ENCODE measurements at regions not wholly inside any gene's neighbourhood (a gene's known extent, or its start where the extent isn't known, plus 50 kb on each side); places are given as distances from the start of the nearest gene placed in this dataset.
A peak's percentile ranks its signal among the peaks of the same experiment; 100 is the strongest.

DNA sequence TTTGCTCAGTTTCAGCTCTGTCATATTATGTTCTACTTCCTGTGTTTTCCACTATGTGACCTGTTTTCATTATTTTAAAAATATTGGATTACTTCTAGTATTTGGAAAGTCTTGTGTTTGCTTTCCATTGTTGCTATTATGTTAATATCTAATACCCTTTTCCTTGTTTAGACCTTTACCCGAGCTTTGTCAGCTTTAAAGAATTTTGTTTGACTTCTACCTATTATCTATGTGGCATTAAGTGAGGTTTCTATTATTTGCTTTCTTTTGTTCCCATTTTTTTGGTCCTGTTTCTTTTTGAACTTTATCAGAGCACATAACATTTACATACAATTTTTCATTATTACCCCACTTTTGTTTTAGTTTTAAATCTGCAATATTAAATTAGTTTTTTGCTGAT, 202.7 kb downstream of the MANEA start:
- Histone ChIP-seq H3K27me3 (no peaks in the 10 kb centered on the region), H3K4me1 (no peaks in the 10 kb centered on the region), H3K27ac (no peak overlapping the region), H3K4me3 (no peak overlapping the region), H3K9me3 (no peaks in the 10 kb centered on the region), H3K36me3 (no peaks in the 10 kb centered on the region)
- DNase-seq, result peak in 1 of 2 donors; percentile 7
- TF ChIP-seq POLR2AphosphoS5 (IDR thresholded peaks at IDR 0.05) (no peak), EP300 (IDR thresholded peaks at IDR 0.05) (no peak), CTCF (IDR thresholded peaks at IDR 0.05) (no peak), POLR2A (IDR thresholded peaks at IDR 0.05) (no peak)
- intact Hi-C loops (cut with DNase I; ENCODE audit: low total_unique reads), result no loop called here
- 16 to 31% (median 20%) methylated on average over 1 of the region's 1 CpG for WGBS, 5 donors

- Histone ChIP-seq H3K9me3 (no peaks in the 10 kb centered on the region), H3K36me3 (no peaks in the 10 kb centered on the region), H3K4me1 (no peaks in the 10 kb centered on the region), H3K4me3 (no peak overlapping the region), H3K27ac (no peak overlapping the region), H3K27me3 (no peaks in the 10 kb centered on the region)
- TF ChIP-seq CTCF (IDR thresholded peaks at IDR 0.05) (no peak), EP300 (IDR thresholded peaks at IDR 0.05) (no peak), POLR2AphosphoS5 (IDR thresholded peaks at IDR 0.05) (no peak)
- no peak for DNase-seq
- intact Hi-C loops (cut with DNase I; ENCODE audit: low total_unique reads), result no loop called here
Measured at GRCh38 chr6:95784019-95784418, 206.7 kb downstream of the MANEA start.

- no peak overlapping the region for H3K27ac ChIP-seq
- no peak overlapping the region for H3K4me3 ChIP-seq
- intact Hi-C loops (cut with DNase I; ENCODE audit: low total_unique reads), result no loop called here
- H3K36me3 ChIP-seq, result no peaks in the 10 kb centered on the region
- no peak for DNase-seq
- H3K4me1 ChIP-seq, result no peaks in the 10 kb centered on the region
- TF ChIP-seq POLR2AphosphoS5 (IDR thresholded peaks at IDR 0.05) (no peak), POLR2A (IDR thresholded peaks at IDR 0.05) (no peak), EP300 (IDR thresholded peaks at IDR 0.05) (no peak), CTCF (IDR thresholded peaks at IDR 0.05) (no peak)
- WGBS, 5 donors, result 79 to 83% (median 81%) methylated on average over 3 of the region's 3 CpGs
- no peaks in the 10 kb centered on the region for H3K9me3 ChIP-seq
- H3K27me3 ChIP-seq, result no peaks in the 10 kb centered on the region
Measured at GRCh38 chr6:95784869-95785268, 207.5 kb downstream of the MANEA start.

- H3K4me3 ChIP-seq, result no peak overlapping the region
- WGBS, 5 donors, result 60 to 74% (median 71%) methylated on average over 2 of the region's 2 CpGs
- peaks cover 0 to 6% (median 2%) of the 10 kb centered on the region in 4 donors for H3K4me1 ChIP-seq
- intact Hi-C loops (cut with DNase I; ENCODE audit: low total_unique reads), result no loop called here
- no peaks in the 10 kb centered on the region for H3K36me3 ChIP-seq
- no peaks in the 10 kb centered on the region for H3K9me3 ChIP-seq
- no peak overlapping the region for H3K27ac ChIP-seq
- no peaks in the 10 kb centered on the region for H3K27me3 ChIP-seq
- DNase-seq, result no peak
- TF ChIP-seq CTCF (IDR thresholded peaks at IDR 0.05) (no peak), EP300 (IDR thresholded peaks at IDR 0.05) (no peak), POLR2A (IDR thresholded peaks at IDR 0.05) (no peak), POLR2AphosphoS5 (IDR thresholded peaks at IDR 0.05) (no peak)
Measured at GRCh38 chr6:95785785-95786184, 208.4 kb downstream of the MANEA start.

All from stomach (tissue), 8 donors.